K562 (cell line): ENCODE measurements at regions not wholly inside any gene's neighbourhood (a gene's known extent, or its start where the extent isn't known, plus 50 kb on each side); places are given as distances from the start of the nearest gene placed in this dataset.

Source experiments
- FOXM1 ChIP-seq, 2 experiments: fragments of 450-650 bp in 1 of 2; sonication (generic) in 1 of 2; formaldehyde crosslinking in 1 of 2; IDR thresholded peaks; 2 replicates each; pipeline versions ENCODE4 v1.6.1 to v1.9.0; 2017 to 2022; ENCODE audit warnings: low read depth in 2 of 2, mild to moderate bottlenecking in 2 of 2, missing genetic modification reagents in 1 of 2, moderate library complexity in 1 of 2
- ZNF778 ChIP-seq: fragments of 450-650 bp; formaldehyde crosslinking; IDR thresholded peaks from 2 replicates; pipeline ENCODE4 v1.4.0; 2020; ENCODE audit warnings: mild to moderate bottlenecking, moderate library complexity
- TF ChIP-seq, protein P1 (sequence below), 2 experiments: fragments of 450-650 bp; formaldehyde crosslinking in 1 of 2; IDR thresholded peaks; 2 replicates each; pipeline versions ENCODE4 v1.4.0 to v1.6.1; 2014 to 2020; ENCODE audit warnings: mild to moderate bottlenecking in 2 of 2, borderline replicate concordance in 1 of 2, low read depth in 1 of 2

DNA sequence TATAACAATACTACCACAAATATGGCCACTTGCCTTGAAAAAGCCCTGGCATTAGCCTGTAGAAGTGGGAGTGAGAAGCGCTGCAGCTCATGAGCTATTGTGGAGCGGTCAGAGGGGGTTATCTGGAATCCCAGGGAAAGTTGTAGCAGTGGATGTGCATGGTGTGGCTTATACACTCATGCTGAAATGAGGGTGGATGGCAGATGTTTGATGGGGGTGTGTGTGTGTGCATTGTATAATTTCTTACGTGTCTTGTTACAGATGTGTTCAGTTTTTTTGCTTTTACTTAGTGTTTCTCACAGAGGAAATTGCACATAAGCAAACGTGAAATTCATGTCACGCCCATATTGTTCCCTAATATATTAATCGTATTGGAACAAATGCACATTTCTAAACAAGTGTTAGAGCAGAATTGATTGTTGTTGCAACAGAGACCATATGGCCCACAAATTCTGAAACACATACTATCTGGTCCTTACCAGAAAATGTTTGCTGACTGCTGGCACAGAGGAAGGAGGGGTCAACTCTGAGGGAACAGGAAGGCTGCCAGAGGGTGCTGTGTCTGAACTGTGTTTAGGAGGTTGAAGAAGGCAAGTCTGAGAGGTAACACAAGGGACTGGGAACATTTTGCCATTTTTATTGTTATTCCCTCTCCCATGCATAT lies 200.0 kb upstream of the CFAP20DC start (continued):
- TF ChIP-seq, protein P1, sequence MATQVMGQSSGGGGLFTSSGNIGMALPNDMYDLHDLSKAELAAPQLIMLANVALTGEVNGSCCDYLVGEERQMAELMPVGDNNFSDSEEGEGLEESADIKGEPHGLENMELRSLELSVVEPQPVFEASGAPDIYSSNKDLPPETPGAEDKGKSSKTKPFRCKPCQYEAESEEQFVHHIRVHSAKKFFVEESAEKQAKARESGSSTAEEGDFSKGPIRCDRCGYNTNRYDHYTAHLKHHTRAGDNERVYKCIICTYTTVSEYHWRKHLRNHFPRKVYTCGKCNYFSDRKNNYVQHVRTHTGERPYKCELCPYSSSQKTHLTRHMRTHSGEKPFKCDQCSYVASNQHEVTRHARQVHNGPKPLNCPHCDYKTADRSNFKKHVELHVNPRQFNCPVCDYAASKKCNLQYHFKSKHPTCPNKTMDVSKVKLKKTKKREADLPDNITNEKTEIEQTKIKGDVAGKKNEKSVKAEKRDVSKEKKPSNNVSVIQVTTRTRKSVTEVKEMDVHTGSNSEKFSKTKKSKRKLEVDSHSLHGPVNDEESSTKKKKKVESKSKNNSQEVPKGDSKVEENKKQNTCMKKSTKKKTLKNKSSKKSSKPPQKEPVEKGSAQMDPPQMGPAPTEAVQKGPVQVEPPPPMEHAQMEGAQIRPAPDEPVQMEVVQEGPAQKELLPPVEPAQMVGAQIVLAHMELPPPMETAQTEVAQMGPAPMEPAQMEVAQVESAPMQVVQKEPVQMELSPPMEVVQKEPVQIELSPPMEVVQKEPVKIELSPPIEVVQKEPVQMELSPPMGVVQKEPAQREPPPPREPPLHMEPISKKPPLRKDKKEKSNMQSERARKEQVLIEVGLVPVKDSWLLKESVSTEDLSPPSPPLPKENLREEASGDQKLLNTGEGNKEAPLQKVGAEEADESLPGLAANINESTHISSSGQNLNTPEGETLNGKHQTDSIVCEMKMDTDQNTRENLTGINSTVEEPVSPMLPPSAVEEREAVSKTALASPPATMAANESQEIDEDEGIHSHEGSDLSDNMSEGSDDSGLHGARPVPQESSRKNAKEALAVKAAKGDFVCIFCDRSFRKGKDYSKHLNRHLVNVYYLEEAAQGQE (IDR thresholded peaks at IDR 0.05; ENCODE audit: borderline replicate concordance), result no peak
- TF ChIP-seq, protein P1 (CRISPR knock-in tag; IDR thresholded peaks at IDR 0.05; ENCODE audit: low read depth), result no peak
- TF ChIP-seq FOXM1 (IDR thresholded peaks at IDR 0.05; ENCODE audit: low read depth) (no peak), FOXM1 (CRISPR knock-in tag; IDR thresholded peaks at IDR 0.05; ENCODE audit: low read depth) (no peak), ZNF778 (CRISPR knock-in tag) (no peak)
- TF ChIP-seq, all 486 proteins: peak for 0
